Natural killer cell (primary cell): ENCODE measurements at regions not wholly inside any gene's neighbourhood (a gene's known extent, or its start where the extent isn't known, plus 50 kb on each side); places are given as distances from the start of the nearest gene placed in this dataset.

ENCODE experiments used
- ATAC-seq, 3 donors: fragments of 150-1000 bp in 2 of 3; fragments of 200-7000 bp in 1 of 3; cut with Tn5 transposase; 1 replicate in 1 of 3; 2 replicates in 2 of 3; pipeline ENCODE4 v1.10.0; 2021; ENCODE audit warnings: mild to moderate bottlenecking in 2 of 3, moderate library complexity in 2 of 3
- DNase-seq, 2 donors: peaks; one replicate each; pipeline versions ENCODE4 v3.0.0 to v3.0.0-alpha.2; 2013 to 2021; ENCODE audit warnings: mixed read lengths in 1 of 2
- H3K27ac ChIP-seq: one replicate; pipeline ENCODE4 v1.5.1; 2013; ENCODE audit warnings: mild to moderate bottlenecking, low read length
- H3K27me3 ChIP-seq: one replicate; pipeline ENCODE4 v1.6.1; 2013; ENCODE audit warnings: low read length; ENCODE audit not compliant: control insufficient read depth, insufficient read depth
- H3K36me3 ChIP-seq: one replicate; pipeline ENCODE4 v1.6.1; 2013; ENCODE audit warnings: low read length; ENCODE audit not compliant: control insufficient read depth, insufficient read depth
- H3K4me1 ChIP-seq: one replicate; pipeline ENCODE4 v1.6.1; 2013; ENCODE audit warnings: low read length; ENCODE audit not compliant: control insufficient read depth, insufficient read depth
- H3K4me3 ChIP-seq: one replicate; pipeline ENCODE4 v1.5.1; 2013; ENCODE audit warnings: low read length
- H3K9me3 ChIP-seq: one replicate; pipeline ENCODE4 v1.6.1; 2013; ENCODE audit warnings: low read length; ENCODE audit not compliant: control insufficient read depth, insufficient read depth
- H3K27ac Mint-ChIP-seq, 2 donors: one replicate each; pipeline ENCODE4 v1.8.0; 2022; ENCODE audit warnings: mild to moderate bottlenecking in 2 of 2, mixed read lengths in 2 of 2, moderate library complexity in 1 of 2
- H3K27me3 Mint-ChIP-seq, 2 donors: one replicate each; pipeline ENCODE4 v1.8.0; 2022; ENCODE audit warnings: low read depth in 2 of 2, mixed read lengths in 2 of 2
- H3K36me3 Mint-ChIP-seq: one replicate; pipeline ENCODE4 v1.8.0; 2022; ENCODE audit warnings: mixed read lengths
- H3K4me1 Mint-ChIP-seq, 2 donors: one replicate each; pipeline ENCODE4 v1.8.0; 2022; ENCODE audit warnings: mixed read lengths in 2 of 2
- H3K4me3 Mint-ChIP-seq: one replicate; pipeline ENCODE4 v1.8.0; 2022; ENCODE audit warnings: mild to moderate bottlenecking, moderate library complexity, mixed read lengths
- H3K9me3 Mint-ChIP-seq, 2 donors: one replicate each; pipeline ENCODE4 v1.8.0; 2022; ENCODE audit warnings: mixed read lengths in 2 of 2
- CTCF ChIP-seq: fragments of 200-600 bp; IDR thresholded peaks from one replicate; pipeline ENCODE4 v1.8.0; 2022; ENCODE audit warnings: antibody characterized with exemption
- WGBS: methylation state at CpG from one replicate; pipeline ENCODE4 v1.1.7; 2013; ENCODE audit warnings: missing lambda C conversion rate; ENCODE audit not compliant: insufficient coverage; 5-methylcytosine and 5-hydroxymethylcytosine counted together
- intact Hi-C: fragments of 100-400 bp; cut with micrococcal nuclease; formaldehyde crosslinking; loops from one replicate; pipeline ENCODE4 v1.14.2; 2022

DNA sequence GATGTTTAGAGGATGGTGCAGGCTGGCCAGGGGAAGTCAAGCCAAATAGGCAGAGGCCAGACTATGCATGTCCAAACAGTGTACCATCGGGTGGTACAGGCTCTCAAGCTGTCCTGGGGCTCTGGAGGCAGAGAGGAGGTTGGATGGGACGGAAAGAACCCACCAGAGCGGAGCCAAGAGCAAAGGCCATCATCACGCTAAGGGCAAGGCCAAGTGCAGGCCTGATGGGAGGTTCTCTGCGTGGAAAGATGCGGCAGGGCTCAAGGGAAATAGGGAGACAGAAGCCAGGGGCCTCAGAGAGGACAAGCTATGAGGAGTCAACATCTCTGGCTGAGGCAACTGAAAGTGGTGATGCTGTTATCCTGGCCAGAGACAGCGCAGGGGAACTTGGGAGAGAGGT lies 102.7 kb downstream of the ASB7 start:
- peaks cover 6 to 10% of the 10 kb centered on the region in 2 donors for H3K9me3 Mint-ChIP-seq
- Histone ChIP-seq H3K27me3 (no peaks in the 10 kb centered on the region), H3K4me3 (no peak overlapping the region), H3K4me1 (no peaks in the 10 kb centered on the region), H3K36me3 (no peaks in the 10 kb centered on the region), H3K27ac (no peak overlapping the region), H3K9me3 (no peaks in the 10 kb centered on the region)
- peaks cover 6 to 7% of the 10 kb centered on the region in 2 donors for H3K4me1 Mint-ChIP-seq
- 89% methylated on average over 7 of the region's 7 CpGs for WGBS
- intact Hi-C loops: no loop called here
- no peak for TF ChIP-seq CTCF
- no peak overlapping the region for H3K27ac Mint-ChIP-seq
- DNase-seq: no peak
- no peak overlapping the region for H3K4me3 Mint-ChIP-seq
- H3K36me3 Mint-ChIP-seq: no peaks in the 10 kb centered on the region
- H3K27me3 Mint-ChIP-seq: peaks cover 3 to 14% of the 10 kb centered on the region in 2 donors
- no peak for ATAC-seq

DNA sequence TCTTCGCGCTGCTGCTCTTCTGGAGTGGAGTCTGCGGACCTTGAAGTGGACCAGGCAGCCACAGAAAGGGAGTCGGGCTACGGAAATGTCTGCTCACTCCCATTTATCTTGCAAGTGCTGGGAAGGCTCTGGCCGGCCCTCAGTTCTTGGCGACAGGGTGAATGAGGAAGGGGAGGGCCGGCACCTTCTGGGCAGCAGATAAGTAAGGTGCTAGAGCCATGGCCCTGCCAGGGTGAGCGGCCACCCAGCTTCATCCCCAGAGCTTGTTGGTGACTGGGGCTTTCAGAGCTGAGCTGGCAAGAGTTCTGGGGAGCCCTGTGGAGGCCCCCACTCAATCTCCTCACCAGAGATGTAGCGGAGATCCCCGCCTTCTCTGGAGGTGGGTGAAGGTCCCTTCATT lies 103.5 kb downstream of the ASB7 start:
- no peak overlapping the region for H3K4me3 Mint-ChIP-seq
- ATAC-seq (no peak), DNase-seq (no peak)
- H3K36me3 Mint-ChIP-seq: no peaks in the 10 kb centered on the region
- 85% methylated on average over 11 of the region's 11 CpGs for WGBS
- intact Hi-C loops: no loop called here
- H3K36me3 ChIP-seq: no peaks in the 10 kb centered on the region
- peaks cover 7 to 11% of the 10 kb centered on the region in 2 donors for H3K9me3 Mint-ChIP-seq
- TF ChIP-seq CTCF: no peak
- no peaks in the 10 kb centered on the region for H3K27me3 ChIP-seq
- H3K4me1 Mint-ChIP-seq: peaks cover 7 to 8% of the 10 kb centered on the region in 2 donors
- H3K4me1 ChIP-seq: no peaks in the 10 kb centered on the region
- H3K9me3 ChIP-seq: no peaks in the 10 kb centered on the region
- H3K4me3 ChIP-seq: no peak overlapping the region
- no peak overlapping the region for H3K27ac Mint-ChIP-seq
- peaks cover 3 to 14% of the 10 kb centered on the region in 2 donors for H3K27me3 Mint-ChIP-seq
- H3K27ac ChIP-seq: no peak overlapping the region

DNA sequence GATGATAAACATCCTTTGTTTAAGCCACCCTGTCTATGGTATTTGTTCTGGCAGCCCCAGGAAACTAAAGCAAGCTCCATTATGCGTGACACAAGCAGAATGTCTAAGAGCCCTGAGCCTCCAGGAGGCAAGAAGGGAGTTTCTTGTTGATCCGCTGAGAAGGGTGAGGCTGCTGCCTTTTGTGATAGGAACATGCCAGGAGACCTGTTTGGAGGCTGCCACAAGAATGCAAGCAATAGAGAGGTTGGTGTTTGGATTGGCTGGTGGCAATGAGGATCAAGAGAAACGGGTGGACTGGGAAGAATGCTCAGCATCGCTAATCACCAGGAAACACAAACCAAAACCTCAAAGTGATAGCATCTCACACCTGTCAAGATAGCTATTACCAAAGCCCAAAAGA lies 104.8 kb downstream of the ASB7 start:
- intact Hi-C loops: no loop called here
- Mint-ChIP-seq H3K4me3 (no peak overlapping the region), H3K27ac (no peak overlapping the region), H3K9me3 (peaks cover 7 to 11% of the 10 kb centered on the region in 2 donors), H3K27me3 (peaks cover under 1 to 14% of the 10 kb centered on the region in 2 donors), H3K4me1 (peaks cover 7 to 8% of the 10 kb centered on the region in 2 donors), H3K36me3 (no peaks in the 10 kb centered on the region)
- no peak for TF ChIP-seq CTCF
- no peaks in the 10 kb centered on the region for H3K27me3 ChIP-seq
- no peak for DNase-seq
- H3K4me3 ChIP-seq: no peak overlapping the region
- H3K27ac ChIP-seq: no peak overlapping the region
- no peaks in the 10 kb centered on the region for H3K9me3 ChIP-seq
- ATAC-seq: no peak
- H3K36me3 ChIP-seq: no peaks in the 10 kb centered on the region
- H3K4me1 ChIP-seq: no peaks in the 10 kb centered on the region
- 93% methylated on average over 2 of the region's 4 CpGs for WGBS

- H3K27me3 Mint-ChIP-seq: peaks cover 0 to 14% of the 10 kb centered on the region in 2 donors
- no peak for TF ChIP-seq CTCF
- Histone ChIP-seq H3K36me3 (no peaks in the 10 kb centered on the region), H3K4me1 (no peaks in the 10 kb centered on the region), H3K27ac (no peak overlapping the region), H3K27me3 (no peaks in the 10 kb centered on the region), H3K9me3 (no peaks in the 10 kb centered on the region), H3K4me3 (no peak overlapping the region)
- H3K9me3 Mint-ChIP-seq: peaks cover 7 to 11% of the 10 kb centered on the region in 2 donors
- WGBS: 94% methylated on average over 2 of the region's 3 CpGs
- DNase-seq (no peak), ATAC-seq (no peak)
- H3K27ac Mint-ChIP-seq: no peak overlapping the region
- intact Hi-C loops: no loop called here
- H3K36me3 Mint-ChIP-seq: no peaks in the 10 kb centered on the region
- H3K4me1 Mint-ChIP-seq: peaks cover 7 to 8% of the 10 kb centered on the region in 2 donors
- H3K4me3 Mint-ChIP-seq: no peak overlapping the region
Measured at GRCh38 chr15:100708916-100709315, 106.5 kb downstream of the ASB7 start.
